DOHH2 (cell line): ENCODE measurements at regions not wholly inside any gene's neighbourhood (a gene's known extent, or its start where the extent isn't known, plus 50 kb on each side); places are given as distances from the start of the nearest gene placed in this dataset.

Source experiments
- H3F3A ChIP-seq: fragments of 200-600 bp; sonication (generic), shearing (Covaris generic); 2 replicates; pipeline ENCODE4 v1.6.0; 2016; ENCODE audit warnings: antibody characterized with exemption, mild to moderate bottlenecking; ENCODE audit not compliant: control insufficient read depth, insufficient read depth
- H3K27ac ChIP-seq: fragments of 200-600 bp; sonication (generic); 2 replicates; pipeline ENCODE4 v1.5.1; 2014; ENCODE audit warnings: low read depth, mild to moderate bottlenecking, low read length, moderate library complexity
- H3K27me3 ChIP-seq: fragments of 200-600 bp; sonication (generic); 2 replicates; pipeline ENCODE4 v1.6.1; 2014; ENCODE audit warnings: mild to moderate bottlenecking, low read length, mixed read lengths; ENCODE audit not compliant: control insufficient read depth
- H3K36me3 ChIP-seq: fragments of 200-600 bp; sonication (generic); 2 replicates; pipeline ENCODE4 v1.6.1; 2014; ENCODE audit warnings: mild to moderate bottlenecking, low read length, moderate library complexity, mixed read lengths; ENCODE audit not compliant: control insufficient read depth
- H3K4me1 ChIP-seq: fragments of 200-600 bp; sonication (generic); 2 replicates; pipeline ENCODE4 v1.6.1; 2014; ENCODE audit warnings: mild to moderate bottlenecking, low read length, mixed read lengths; ENCODE audit not compliant: control insufficient read depth
- H3K4me2 ChIP-seq: fragments of 200-600 bp; sonication (generic); 2 replicates; pipeline ENCODE4 v1.6.0; 2014; ENCODE audit warnings: mild to moderate bottlenecking, low read length, moderate library complexity
- H3K4me3 ChIP-seq: fragments of 200-600 bp; sonication (generic); 2 replicates; pipeline ENCODE4 v1.5.1; 2014; ENCODE audit warnings: mild to moderate bottlenecking, low read length, mixed read lengths
- H3K79me2 ChIP-seq: fragments of 200-600 bp; sonication (generic); 2 replicates; pipeline ENCODE4 v1.6.1; 2014; ENCODE audit warnings: mild to moderate bottlenecking, low read length, mixed read lengths; ENCODE audit not compliant: control insufficient read depth
- H3K9me2 ChIP-seq: fragments of 200-600 bp; sonication (generic); replicated peaks from 2 replicates; pipeline ENCODE4 v1.6.1; 2014; ENCODE audit warnings: mild to moderate bottlenecking, low read length, mixed read lengths; ENCODE audit not compliant: control insufficient read depth
- H3K9me3 ChIP-seq: fragments of 200-600 bp; sonication (generic); 2 replicates; pipeline ENCODE4 v1.6.1; 2014; ENCODE audit warnings: antibody characterized with exemption, low read length, mixed read lengths; ENCODE audit not compliant: control insufficient read depth, insufficient read depth
- H4K20me1 ChIP-seq: fragments of 200-600 bp; sonication (generic); 2 replicates; pipeline ENCODE4 v1.6.0; 2014; ENCODE audit warnings: low read depth, mild to moderate bottlenecking, antibody characterized with exemption, low read length, moderate library complexity; ENCODE audit not compliant: control insufficient read depth, insufficient read depth
- CTCF ChIP-seq: fragments of 200-600 bp; sonication (generic); IDR thresholded peaks from one replicate; pipeline ENCODE4 v1.5.1; 2014; ENCODE audit warnings: antibody characterized with exemption, mild to moderate bottlenecking, low read depth, low read length; ENCODE audit not compliant: poor library complexity, severe bottlenecking
- EZH2phosphoT487 ChIP-seq: fragments of 200-600 bp; sonication (generic); IDR thresholded peaks from 2 replicates; pipeline ENCODE4 v1.6.1; 2017; ENCODE audit warnings: borderline replicate concordance, mild to moderate bottlenecking, antibody characterized with exemption, low read length, moderate library complexity, mixed read lengths

GRCh38 chr18:54433368-54433767 lies 75.7 kb downstream of the C18orf54 start:
- no peak for TF ChIP-seq EZH2phosphoT487
- TF ChIP-seq CTCF: no peak
- no peaks in the 10 kb centered on the region for H3K9me2 ChIP-seq
- H3K36me3 ChIP-seq: no peaks in the 10 kb centered on the region
- H3K4me3 ChIP-seq: no peak overlapping the region
- no peaks in the 10 kb centered on the region for H3F3A ChIP-seq
- no peaks in the 10 kb centered on the region for H3K4me1 ChIP-seq
- no peaks in the 10 kb centered on the region for H4K20me1 ChIP-seq
- H3K4me2 ChIP-seq: no peak overlapping the region
- peaks cover 2% of the 10 kb centered on the region; the same call in 1 of the 2 replicates for H3K27me3 ChIP-seq
- no peak overlapping the region for H3K27ac ChIP-seq
- H3K9me3 ChIP-seq: no peaks in the 10 kb centered on the region
- no peaks in the 10 kb centered on the region for H3K79me2 ChIP-seq

DNA sequence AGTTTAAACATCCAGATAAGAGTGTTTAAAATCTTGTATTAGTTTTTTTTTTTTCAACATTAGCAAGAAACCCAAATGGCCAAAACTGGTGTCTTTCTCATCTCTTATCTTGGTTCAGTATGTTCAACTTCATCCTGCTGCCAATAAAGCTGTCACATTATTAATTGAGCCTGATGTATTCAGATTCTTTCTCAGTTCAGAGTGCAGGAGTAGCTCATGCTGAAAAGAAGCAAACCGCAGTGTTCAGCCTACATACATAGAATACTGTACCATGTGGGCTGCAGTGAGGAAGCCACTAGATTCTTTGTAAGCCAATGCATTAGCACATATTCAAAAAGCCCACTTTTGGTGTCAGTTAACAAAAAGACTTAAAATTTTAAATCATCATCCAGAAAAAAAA lies 76.2 kb downstream of the C18orf54 start:
- Histone ChIP-seq H3K4me3 (no peak overlapping the region), H3K79me2 (no peaks in the 10 kb centered on the region), H3K9me2 (no peaks in the 10 kb centered on the region), H3K9me3 (no peaks in the 10 kb centered on the region), H4K20me1 (no peaks in the 10 kb centered on the region), H3F3A (no peaks in the 10 kb centered on the region), H3K4me2 (no peak overlapping the region), H3K36me3 (no peaks in the 10 kb centered on the region), H3K27ac (no peak overlapping the region), H3K27me3 (peaks cover 2% of the 10 kb centered on the region; the same call in 1 of the 2 replicates), H3K4me1 (no peaks in the 10 kb centered on the region)
- TF ChIP-seq CTCF (no peak), EZH2phosphoT487 (no peak)

- H3K4me2 ChIP-seq: no peak overlapping the region
- no peak overlapping the region for H3K27ac ChIP-seq
- no peaks in the 10 kb centered on the region for H3K79me2 ChIP-seq
- no peaks in the 10 kb centered on the region for H3K9me3 ChIP-seq
- H3K4me1 ChIP-seq: no peaks in the 10 kb centered on the region
- no peaks in the 10 kb centered on the region for H3K36me3 ChIP-seq
- no peaks in the 10 kb centered on the region for H3F3A ChIP-seq
- TF ChIP-seq CTCF: no peak
- TF ChIP-seq EZH2phosphoT487: no peak
- no peaks in the 10 kb centered on the region for H3K9me2 ChIP-seq
- no peak overlapping the region for H3K4me3 ChIP-seq
- no peaks in the 10 kb centered on the region for H4K20me1 ChIP-seq
- H3K27me3 ChIP-seq: peaks cover 2% of the 10 kb centered on the region; the same call in 1 of the 2 replicates
These were observed 76.7 kb downstream of the C18orf54 start for GRCh38 chr18:54434453-54434852.

DNA sequence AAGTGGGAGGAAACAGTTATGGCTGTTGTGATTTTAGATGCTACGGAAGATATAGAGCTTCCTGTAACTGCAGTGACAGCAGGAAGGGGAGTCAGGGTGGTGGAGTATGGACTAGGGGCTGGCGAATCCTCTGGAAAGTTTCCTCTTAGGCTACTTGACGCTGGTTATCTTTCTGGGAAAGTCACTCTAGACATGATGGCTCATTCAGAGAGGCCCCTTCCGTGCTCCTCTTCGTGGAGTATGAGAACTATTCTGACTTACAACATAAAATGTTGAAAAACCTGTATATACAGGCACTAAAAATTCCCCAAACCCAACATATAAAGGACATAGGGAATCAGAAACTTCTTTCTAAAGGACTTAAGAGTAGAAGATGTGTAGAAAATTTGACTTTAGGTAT lies 78.8 kb downstream of the C18orf54 start:
- no peaks in the 10 kb centered on the region for H4K20me1 ChIP-seq
- H3K4me2 ChIP-seq: no peak overlapping the region
- no peaks in the 10 kb centered on the region for H3K79me2 ChIP-seq
- H3K36me3 ChIP-seq: no peaks in the 10 kb centered on the region
- H3K4me3 ChIP-seq: no peak overlapping the region
- H3K4me1 ChIP-seq: no peaks in the 10 kb centered on the region
- H3K9me3 ChIP-seq: no peaks in the 10 kb centered on the region
- H3K27me3 ChIP-seq: peaks cover 3% of the 10 kb centered on the region; the same call in 1 of the 2 replicates
- H3F3A ChIP-seq: no peaks in the 10 kb centered on the region
- no peaks in the 10 kb centered on the region for H3K9me2 ChIP-seq
- no peak for TF ChIP-seq CTCF
- TF ChIP-seq EZH2phosphoT487: no peak
- H3K27ac ChIP-seq: no peak overlapping the region
